GM18868 (cell line): ENCODE measurements at regions not wholly inside any gene's neighbourhood (a gene's known extent, or its start where the extent isn't known, plus 50 kb on each side); places are given as distances from the start of the nearest gene placed in this dataset.
"Not testable (repeated sequence)": the region's sequence is repeated elsewhere in the genome, so short reads cannot be mapped to it uniquely, and the experiment has no call there.

ENCODE experiments used
- ATAC-seq: cut with Tn5 transposase; IDR thresholded peaks from one replicate; pipeline ENCODE4 v1.9.1; 2021; ENCODE audit warnings: mild to moderate bottlenecking, moderate library complexity; ENCODE audit not compliant: unreplicated experiment

GRCh38 chr6:157727629-157728182 is 95.3 kb upstream of the SNX9 start:
- no peak for ATAC-seq

GRCh38 chr6:157728183-157728881 is 94.7 kb upstream of the SNX9 start:
- ATAC-seq = no peak

DNA sequence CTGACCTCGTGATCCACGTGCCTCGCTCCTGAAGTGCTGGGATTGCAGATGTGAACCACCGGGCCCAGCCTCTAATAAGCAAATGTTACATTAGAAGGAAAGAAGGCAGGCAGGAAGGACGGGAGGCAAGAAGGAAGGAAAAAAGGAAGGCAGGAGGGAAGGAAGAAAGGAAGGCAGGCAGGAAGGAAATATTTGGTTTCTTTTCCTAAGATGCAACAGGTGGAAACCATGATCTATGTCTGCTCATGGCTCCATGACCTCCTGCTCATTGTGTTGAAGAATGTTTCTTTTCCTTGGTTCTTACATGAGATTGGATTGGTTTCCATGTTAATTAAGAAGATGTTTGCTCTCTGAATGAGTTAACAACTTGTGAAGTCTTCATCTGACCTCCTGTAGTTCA is 91.8 kb upstream of the SNX9 start:
- ATAC-seq = no peak

GRCh38 chr6:157732007-157732406 is 91.0 kb upstream of the SNX9 start:
- ATAC-seq = no peak

DNA sequence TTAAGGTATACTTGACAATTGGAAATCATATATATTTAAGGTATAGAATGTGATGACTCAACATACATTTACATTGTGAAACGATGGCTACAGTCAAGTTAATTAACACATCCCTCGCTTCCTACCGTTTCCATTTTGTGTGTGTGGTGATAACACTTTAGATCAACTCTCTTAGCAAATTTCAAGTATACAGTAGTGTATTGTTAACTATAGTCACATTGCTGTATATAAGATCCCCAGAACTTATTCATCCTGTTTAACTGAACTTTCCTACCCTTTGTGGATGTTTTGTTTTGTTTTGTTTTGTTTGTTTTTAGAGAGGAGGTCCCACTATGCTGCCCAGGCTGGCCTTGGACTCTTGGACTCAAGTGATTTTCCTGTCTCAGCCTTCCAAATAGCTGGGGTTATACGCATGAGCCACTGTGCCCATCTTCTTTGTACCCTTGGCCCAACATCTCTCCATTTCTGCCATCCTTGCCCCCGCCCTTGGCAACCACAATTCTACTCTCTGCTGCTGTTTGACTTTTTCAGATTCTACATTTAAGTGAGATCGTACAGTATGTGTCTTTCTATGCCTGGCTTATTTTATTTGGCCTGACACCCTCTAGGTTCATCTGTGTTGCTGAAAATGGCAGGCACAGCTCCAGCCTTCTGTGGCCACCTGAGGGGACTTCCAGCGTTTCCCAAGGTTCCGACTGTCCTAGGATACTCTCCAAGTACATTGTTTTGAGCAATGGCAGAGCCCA is 90.5 kb upstream of the SNX9 start:
- ATAC-seq = no peak

DNA sequence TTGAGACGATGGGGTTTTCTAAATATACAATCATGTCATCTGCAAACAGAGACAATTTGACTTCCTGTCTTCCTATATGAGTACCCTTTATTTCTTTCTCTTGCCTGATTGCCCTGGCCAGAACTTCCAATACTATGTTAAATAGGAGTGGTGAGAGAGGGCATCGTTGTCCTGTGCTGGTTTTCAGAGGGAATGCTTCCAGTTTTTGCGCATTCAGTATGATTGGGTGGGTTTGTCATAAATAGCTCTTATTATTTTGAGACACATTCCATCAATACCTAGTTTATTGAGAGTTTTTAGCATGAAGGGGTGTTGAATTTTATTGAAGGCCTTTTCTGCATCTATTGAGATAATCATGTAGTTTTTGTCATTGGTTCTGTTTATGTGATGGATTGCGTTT is 86.5 kb upstream of the SNX9 start:
- not testable (repeated sequence) for ATAC-seq

DNA sequence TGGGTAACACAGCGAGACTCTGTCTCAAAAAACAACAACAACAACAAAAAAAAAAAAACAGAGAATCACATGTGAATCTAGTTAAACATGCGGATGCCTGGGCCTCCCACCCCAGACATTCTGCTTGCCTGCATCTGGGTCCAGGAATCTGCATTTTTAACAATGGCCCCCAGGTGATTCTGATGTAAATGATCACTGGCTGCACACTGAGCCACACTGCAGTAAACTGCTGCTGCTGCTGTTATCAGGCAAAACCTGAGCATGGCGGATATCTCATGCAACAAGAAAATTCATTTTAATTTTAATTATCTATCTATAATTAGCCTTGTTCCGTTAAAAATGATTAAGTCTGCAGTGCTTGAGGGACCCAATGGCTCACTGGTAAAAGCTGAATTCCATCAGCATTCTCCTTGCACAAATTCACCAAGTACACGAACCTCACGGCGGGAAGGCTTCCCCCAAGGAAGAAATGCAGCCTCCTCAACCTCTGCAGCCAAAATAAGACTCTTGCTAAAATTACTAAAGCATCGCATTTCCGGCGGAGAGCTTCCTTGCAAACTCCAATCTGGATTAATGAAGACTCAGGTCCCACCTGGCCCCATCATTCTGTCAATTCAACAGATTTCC is 81.6 kb upstream of the SNX9 start:
- no peak for ATAC-seq

DNA sequence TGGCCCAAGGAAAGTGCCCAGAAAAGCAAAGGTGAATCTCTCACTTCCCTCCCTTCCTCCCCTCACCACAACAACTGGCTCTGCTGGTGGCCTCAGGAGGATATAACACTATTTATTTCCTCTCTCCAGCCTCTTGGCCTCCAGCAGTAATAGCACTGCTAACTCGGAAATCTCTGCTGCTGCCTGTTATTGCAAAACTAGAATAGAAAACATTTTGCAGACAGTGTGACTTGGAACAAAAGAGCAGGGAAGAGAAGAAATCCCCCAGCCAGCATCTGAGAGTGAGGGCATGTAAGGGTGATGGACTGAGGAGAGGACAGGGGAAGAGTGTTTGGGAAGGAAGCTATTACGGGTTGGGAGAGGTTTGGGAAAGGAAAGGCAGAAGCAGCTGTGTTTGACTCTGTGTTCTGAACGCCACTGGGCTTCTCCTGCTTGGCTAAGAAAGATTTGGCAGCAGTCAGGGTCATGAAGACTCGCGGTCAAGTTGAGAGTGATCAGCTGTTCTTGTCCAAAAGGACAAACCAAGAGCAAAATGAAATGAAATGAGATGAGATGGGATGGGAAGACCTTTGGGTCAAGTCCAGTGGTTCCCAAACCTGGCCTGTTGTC is 81.0 kb upstream of the SNX9 start:
- ATAC-seq = no peak

DNA sequence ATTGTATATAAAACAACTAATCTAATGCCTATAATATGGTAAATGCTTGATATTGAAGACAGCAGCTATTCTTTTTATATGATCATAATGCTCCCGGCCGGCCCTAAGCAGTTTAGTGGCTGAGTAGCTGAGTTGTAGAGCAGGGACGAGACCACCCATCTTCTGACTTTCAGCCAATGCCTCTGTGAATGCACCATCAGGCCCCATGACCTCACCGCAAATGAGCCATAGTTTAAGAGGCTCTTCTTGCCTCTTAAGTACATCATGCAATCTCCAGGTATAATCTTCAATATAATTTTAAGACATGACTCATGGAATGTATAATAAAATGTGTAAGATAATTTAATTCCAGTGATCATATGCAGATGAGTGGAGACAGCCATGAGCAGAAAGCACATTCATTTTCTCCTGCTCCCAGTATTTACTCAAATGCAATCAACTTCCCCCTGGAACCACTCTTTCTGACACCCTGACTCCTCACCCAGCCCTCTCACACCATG is 78.9 kb upstream of the SNX9 start:
- ATAC-seq = no peak

DNA sequence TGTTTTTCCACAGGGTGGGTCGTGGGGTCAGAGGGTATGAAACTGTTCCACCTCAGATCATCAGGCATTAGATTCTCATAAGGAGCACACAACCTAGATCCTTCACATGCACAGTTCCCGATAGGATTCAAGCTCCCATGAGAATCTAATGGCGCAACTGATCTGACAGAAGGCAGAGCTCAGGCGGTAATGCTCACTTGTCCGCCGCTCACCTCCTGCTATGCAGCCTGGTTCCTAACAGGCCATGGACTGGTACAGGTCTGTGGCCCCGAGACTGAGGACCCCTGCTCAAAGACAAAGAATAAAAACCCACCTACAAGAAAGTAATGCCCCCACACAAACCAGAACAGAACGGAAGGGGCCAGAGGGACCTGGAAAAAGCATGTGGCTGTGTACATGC is 76.1 kb upstream of the SNX9 start:
- ATAC-seq = no peak

DNA sequence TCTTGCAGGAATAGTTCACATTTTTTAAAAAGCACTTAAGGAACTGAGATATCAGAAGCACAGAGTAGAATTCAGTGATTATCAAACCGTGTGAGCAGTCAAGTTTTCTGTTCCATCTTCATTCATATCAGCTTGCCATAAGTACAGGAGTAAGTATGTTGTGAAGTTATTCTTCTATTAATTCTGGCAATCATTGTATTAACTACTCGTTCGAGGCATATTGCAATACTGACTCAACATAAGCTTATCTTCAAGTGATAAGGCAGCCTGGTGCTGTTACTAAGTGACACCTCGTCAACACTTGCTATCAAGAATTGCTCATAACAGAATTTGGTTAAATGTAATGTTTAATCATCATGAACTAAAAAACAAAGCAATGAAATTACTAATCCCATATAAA is 75.7 kb upstream of the SNX9 start:
- ATAC-seq = no peak

DNA sequence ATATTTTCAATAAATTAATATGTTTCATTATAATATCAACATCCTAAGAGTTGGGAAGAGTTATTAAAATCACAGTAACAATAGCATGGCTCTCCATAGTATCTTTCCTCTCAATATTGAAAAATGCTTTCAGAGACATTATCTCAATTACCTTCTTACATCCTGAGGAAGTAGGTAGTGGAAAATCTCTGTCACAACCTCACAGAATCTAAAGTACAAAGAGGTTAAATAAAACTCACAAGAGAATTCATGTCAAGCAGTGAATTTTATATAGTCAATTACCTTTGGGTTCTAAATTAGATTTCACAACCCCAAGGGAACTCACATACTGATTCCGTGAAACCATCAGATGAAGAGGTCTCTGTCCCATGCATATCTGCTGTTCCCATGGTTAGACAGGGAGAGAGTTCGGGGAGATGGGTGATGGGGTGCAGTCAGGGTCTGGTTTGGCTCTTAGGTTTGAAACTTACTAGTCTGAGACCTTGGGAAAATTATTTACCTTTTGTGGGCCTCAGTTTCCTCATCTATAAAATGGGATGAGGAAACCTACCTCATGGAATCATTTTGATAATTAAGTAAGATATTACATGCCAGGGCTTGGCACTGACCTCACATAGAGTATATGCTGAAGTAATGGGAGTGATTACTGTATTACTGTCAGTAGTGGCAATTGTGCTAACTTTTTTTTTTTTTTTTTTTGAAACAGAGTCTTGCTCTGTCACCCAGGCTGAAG is 74.0 kb upstream of the SNX9 start:
- ATAC-seq = no peak

DNA sequence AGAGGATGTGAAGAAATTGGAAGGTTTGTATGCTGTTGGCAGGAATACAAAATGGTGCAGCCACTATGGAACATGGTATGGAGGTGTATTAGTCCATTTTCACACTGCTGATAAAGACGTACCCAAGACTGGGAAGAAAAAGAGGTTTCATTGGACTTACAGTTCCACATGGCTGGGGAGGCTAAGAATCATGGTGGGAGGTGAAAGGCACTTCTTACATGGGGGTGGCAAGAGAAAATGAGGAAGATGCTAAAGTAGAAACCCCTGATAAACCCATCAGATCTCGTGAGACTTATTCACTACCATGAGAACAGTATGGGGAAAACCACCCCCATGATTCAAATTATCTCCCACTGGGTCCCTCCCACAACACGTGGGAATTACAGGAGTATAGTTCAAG is 72.1 kb upstream of the SNX9 start:
- ATAC-seq = not testable (repeated sequence)

DNA sequence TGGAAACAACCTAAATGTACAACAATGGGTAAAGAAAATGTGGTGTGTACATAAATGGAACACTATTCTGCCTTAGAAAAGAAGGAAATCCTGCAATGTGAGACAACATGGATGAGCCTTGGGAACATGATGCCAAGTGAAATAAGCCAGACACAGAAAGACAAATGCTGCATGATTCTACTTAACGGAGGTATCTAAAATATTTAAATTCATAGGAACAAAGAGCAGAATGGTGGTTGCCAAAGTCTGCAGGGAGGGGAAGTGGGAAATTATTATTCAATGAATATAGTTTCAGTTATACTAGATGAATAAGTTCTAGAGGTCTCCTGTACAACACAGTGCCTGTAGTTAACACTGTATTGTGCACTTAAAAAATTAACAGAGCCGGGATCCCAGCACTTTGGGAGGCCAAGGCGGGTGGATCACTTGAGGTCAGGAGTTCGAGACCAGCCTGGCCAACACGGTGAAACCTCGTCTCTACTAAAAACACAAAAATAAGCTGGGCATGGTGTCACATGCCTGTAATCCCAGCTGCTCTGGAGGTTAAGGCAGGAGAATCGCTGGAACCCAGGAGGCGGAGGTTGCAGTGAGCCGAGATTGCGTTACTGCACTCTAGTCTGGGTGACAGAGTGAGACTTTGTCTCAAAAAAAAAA is 71.4 kb upstream of the SNX9 start:
- no peak for ATAC-seq

GRCh38 chr6:157752879-157753278 is 70.2 kb upstream of the SNX9 start:
- not testable (repeated sequence) for ATAC-seq

- ATAC-seq = no peak
These were observed 69.8 kb upstream of the SNX9 start for GRCh38 chr6:157753291-157753690.

DNA sequence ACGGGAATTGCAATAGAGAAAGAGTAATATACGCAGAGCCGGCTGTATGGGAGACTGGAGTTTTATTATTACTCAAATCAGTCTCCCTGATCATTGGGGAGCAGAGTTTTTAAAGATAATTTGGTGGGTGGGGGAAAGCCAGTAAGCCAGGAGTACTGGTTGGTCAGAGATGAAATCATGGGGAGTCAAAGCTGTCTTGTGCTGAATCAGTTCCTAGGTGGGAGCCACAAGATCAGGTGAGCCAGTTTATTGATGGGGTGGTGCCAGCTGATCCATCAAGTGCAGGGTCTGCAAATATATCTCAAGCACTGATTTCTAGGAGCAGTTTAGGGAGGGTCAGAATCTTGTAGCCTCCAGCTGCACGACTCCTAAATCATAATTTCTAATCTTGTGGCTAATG is 69.2 kb upstream of the SNX9 start:
- not testable (repeated sequence) for ATAC-seq

GRCh38 chr6:157754351-157754750 is 68.7 kb upstream of the SNX9 start:
- no peak for ATAC-seq

- ATAC-seq = no peak
These were observed 67.9 kb upstream of the SNX9 start for GRCh38 chr6:157755032-157755745.
